ENCODE measurements at regions not wholly inside any gene's neighbourhood (a gene's known extent, or its start where the extent isn't known, plus 50 kb on each side); places are given as distances from the start of the nearest gene placed in this dataset.
"Not testable (repeated sequence)": the region's sequence is repeated elsewhere in the genome, so short reads cannot be mapped to it uniquely, and the experiment has no call there.

GRCh38 chr5:62077823-62078550, 228.0 kb upstream of the KIF2A start:
- DNase-seq (ENCODE audit: low spot score), result no peak
- ATAC-seq, result no peak

GRCh38 chr5:62082370-62082801, 223.6 kb upstream of the KIF2A start:
- DNase-seq (ENCODE audit: low spot score) (no peak), ATAC-seq (no peak)

- ATAC-seq (no peak), DNase-seq (ENCODE audit: low spot score) (no peak)
These were observed 222.8 kb upstream of the KIF2A start for GRCh38 chr5:62083247-62083646.

- ATAC-seq, result no peak
- no peak for DNase-seq (ENCODE audit: low spot score)
These were observed 222.3 kb upstream of the KIF2A start for GRCh38 chr5:62083661-62084060.

- DNase-seq (ENCODE audit: low spot score) (no peak), ATAC-seq (no peak)
These were observed 221.6 kb upstream of the KIF2A start for GRCh38 chr5:62084391-62084790.

- DNase-seq (ENCODE audit: low spot score) (no peak), ATAC-seq (no peak)
These were observed 215.1 kb upstream of the KIF2A start for GRCh38 chr5:62090953-62091352.

- ATAC-seq, result no peak
- DNase-seq (ENCODE audit: low spot score), result no peak
These were observed 212.6 kb upstream of the KIF2A start for GRCh38 chr5:62093411-62093810.

GRCh38 chr5:62093976-62094375, 212.0 kb upstream of the KIF2A start:
- ATAC-seq, result peak; percentile 42

GRCh38 chr5:62097361-62097760, 208.6 kb upstream of the KIF2A start:
- ATAC-seq, result no peak
- DNase-seq (ENCODE audit: low spot score), result no peak

More at GRCh38 chr5:62093976-62094375, 212.0 kb upstream of the KIF2A start:
- DNase-seq (ENCODE audit: low spot score), result no peak

- no peak for DNase-seq (ENCODE audit: low spot score)
- no peak for ATAC-seq
These were observed 205.8 kb upstream of the KIF2A start for GRCh38 chr5:62100201-62100600.

GRCh38 chr5:62103863-62104262, 202.1 kb upstream of the KIF2A start:
- not testable (repeated sequence) for DNase-seq (ENCODE audit: low spot score); ATAC-seq

- no peak for ATAC-seq
- DNase-seq (ENCODE audit: low spot score), result no peak
These were observed 194.6 kb upstream of the KIF2A start for GRCh38 chr5:62111428-62111827.

GRCh38 chr5:62112689-62113228, 193.2 kb upstream of the KIF2A start:
- ATAC-seq (no peak), DNase-seq (ENCODE audit: low spot score) (no peak)

GRCh38 chr5:62115014-62115413, 191.0 kb upstream of the KIF2A start:
- no peak for ATAC-seq
- no peak for DNase-seq (ENCODE audit: low spot score)

- DNase-seq (ENCODE audit: low spot score), result no peak
- ATAC-seq, result no peak
These were observed 181.7 kb upstream of the KIF2A start for GRCh38 chr5:62124266-62124665.

- no peak for DNase-seq (ENCODE audit: low spot score)
- no peak for ATAC-seq
These were observed 179.9 kb upstream of the KIF2A start for GRCh38 chr5:62126090-62126489.

- DNase-seq (ENCODE audit: low spot score), result no peak
- no peak for ATAC-seq
These were observed 178.8 kb upstream of the KIF2A start for GRCh38 chr5:62127098-62127736.

- no peak for ATAC-seq
- no peak for DNase-seq (ENCODE audit: low spot score)
These were observed 175.9 kb upstream of the KIF2A start for GRCh38 chr5:62130107-62130506.

GRCh38 chr5:62132276-62132675, 173.7 kb upstream of the KIF2A start:
- ATAC-seq (no peak), DNase-seq (ENCODE audit: low spot score) (no peak)

GRCh38 chr5:62133426-62133825, 172.6 kb upstream of the KIF2A start:
- no peak for DNase-seq (ENCODE audit: low spot score)
- no peak for ATAC-seq

- no peak for DNase-seq (ENCODE audit: low spot score)
- ATAC-seq, result no peak
These were observed 171.2 kb upstream of the KIF2A start for GRCh38 chr5:62134811-62135210.

GRCh38 chr5:62137628-62138027, 168.4 kb upstream of the KIF2A start:
- ATAC-seq (no peak), DNase-seq (ENCODE audit: low spot score) (no peak)

Measured in left lobe of liver (tissue), 2 donors.